ENCODE measurements at regions not wholly inside any gene's neighbourhood (a gene's known extent, or its start where the extent isn't known, plus 50 kb on each side); places are given as distances from the start of the nearest gene placed in this dataset.
"Not testable (repeated sequence)": the region's sequence is repeated elsewhere in the genome, so short reads cannot be mapped to it uniquely, and the experiment has no call there.

- no peaks in the 10 kb centered on the region for H3K27me3 ChIP-seq
- H3K36me3 ChIP-seq = no peaks in the 10 kb centered on the region
- H3K9me3 ChIP-seq = no peaks in the 10 kb centered on the region
- no peaks in the 10 kb centered on the region for H3K4me1 ChIP-seq
- no peak for DNase-seq
- H3K27ac ChIP-seq = no peak overlapping the region
- no peak for TF ChIP-seq CTCF (IDR thresholded peaks at IDR 0.05)
- no peak for TF ChIP-seq POLR2A (IDR thresholded peaks at IDR 0.05)
- H3K4me3 ChIP-seq = no peak overlapping the region
These were observed 817.0 kb downstream of the CENPC start for GRCh38 chr4:66728280-66728679.

- not testable (repeated sequence) for H3K4me3 ChIP-seq, H3K27me3 ChIP-seq, H3K4me1 ChIP-seq, DNase-seq, H3K27ac ChIP-seq, H3K36me3 ChIP-seq, H3K9me3 ChIP-seq
These were observed 832.9 kb downstream of the CENPC start for GRCh38 chr4:66712301-66712921.

GRCh38 chr4:66704243-66704642 is 841.1 kb downstream of the CENPC start:
- TF ChIP-seq POLR2A (IDR thresholded peaks at IDR 0.05) (no peak), CTCF (IDR thresholded peaks at IDR 0.05) (no peak)
- Histone ChIP-seq H3K4me3 (no peak overlapping the region), H3K9me3 (no peaks in the 10 kb centered on the region), H3K4me1 (no peaks in the 10 kb centered on the region), H3K27ac (no peak overlapping the region), H3K36me3 (no peaks in the 10 kb centered on the region), H3K27me3 (no peaks in the 10 kb centered on the region)
- DNase-seq = no peak

DNA sequence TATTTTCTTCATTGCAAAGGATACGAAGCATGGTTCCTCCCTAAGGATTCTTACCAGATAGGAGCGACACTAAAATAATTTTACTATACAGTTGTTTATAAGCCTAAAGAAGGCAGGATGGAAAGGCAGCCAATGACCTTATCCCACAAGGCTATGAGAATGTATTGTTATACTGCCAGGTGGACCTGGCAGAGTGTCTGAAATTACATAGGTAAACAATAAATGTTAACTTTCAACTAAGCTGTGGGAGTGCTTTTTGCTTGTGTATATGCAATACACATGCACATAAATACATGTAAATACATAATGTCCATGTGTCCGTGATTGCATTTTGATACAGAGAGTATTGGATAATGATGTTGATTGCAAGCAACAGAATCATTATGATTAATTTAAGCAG is 850.6 kb downstream of the CENPC start:
- Histone ChIP-seq H3K4me1 (no peaks in the 10 kb centered on the region), H3K27ac (no peak overlapping the region), H3K27me3 (no peaks in the 10 kb centered on the region), H3K4me3 (no peak overlapping the region), H3K9me3 (no peaks in the 10 kb centered on the region), H3K36me3 (no peaks in the 10 kb centered on the region)
- DNase-seq = no peak
- TF ChIP-seq CTCF (IDR thresholded peaks at IDR 0.05) = no peak
- no peak for TF ChIP-seq POLR2A (IDR thresholded peaks at IDR 0.05)

GRCh38 chr4:66693694-66694093 is 851.6 kb downstream of the CENPC start:
- no peaks in the 10 kb centered on the region for H3K27me3 ChIP-seq
- no peak overlapping the region for H3K27ac ChIP-seq
- no peak overlapping the region for H3K4me3 ChIP-seq
- DNase-seq = no peak
- H3K36me3 ChIP-seq = no peaks in the 10 kb centered on the region
- H3K4me1 ChIP-seq = no peaks in the 10 kb centered on the region
- H3K9me3 ChIP-seq = no peaks in the 10 kb centered on the region
- no peak for TF ChIP-seq CTCF (IDR thresholded peaks at IDR 0.05)
- TF ChIP-seq POLR2A (IDR thresholded peaks at IDR 0.05) = no peak

DNA sequence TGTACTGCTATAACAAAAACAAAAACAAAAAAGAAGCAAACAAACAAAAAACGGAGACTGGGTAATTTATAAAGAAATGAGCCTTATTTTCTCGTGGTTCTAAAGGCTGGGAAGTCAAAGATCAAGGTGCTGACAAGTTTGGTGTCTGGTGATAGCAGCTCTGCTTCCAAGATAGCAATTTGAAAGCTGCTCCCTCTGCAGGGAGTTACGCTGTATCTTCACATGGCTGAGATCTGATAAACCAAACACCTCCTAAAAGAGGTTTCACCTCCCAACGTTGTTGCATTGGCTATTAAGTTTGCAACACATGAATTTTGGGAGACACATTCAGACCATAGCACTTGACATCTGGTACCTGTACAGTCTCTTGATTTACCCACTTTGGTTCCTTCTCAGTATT is 854.2 kb downstream of the CENPC start:
- Histone ChIP-seq H3K4me3 (no peak overlapping the region), H3K9me3 (no peaks in the 10 kb centered on the region), H3K27me3 (no peaks in the 10 kb centered on the region), H3K36me3 (no peaks in the 10 kb centered on the region), H3K4me1 (no peaks in the 10 kb centered on the region), H3K27ac (no peak overlapping the region)
- no peak for TF ChIP-seq POLR2A (IDR thresholded peaks at IDR 0.05)
- TF ChIP-seq CTCF (IDR thresholded peaks at IDR 0.05) = no peak
- no peak for DNase-seq
